ENCODE measurements at regions not wholly inside any gene's neighbourhood (a gene's known extent, or its start where the extent isn't known, plus 50 kb on each side); places are given as distances from the start of the nearest gene placed in this dataset.

GRCh38 chr18:51458861-51459260, 261.4 kb upstream of the MEX3C start:
- no peaks in the 10 kb centered on the region for H4K20me1 ChIP-seq (replicated peaks in 1 of 2; ENCODE audit: control insufficient read depth in 1 of 2, insufficient read depth in 2 of 2, low read length in 2 of 2)
- no peak overlapping the region for H2AFZ ChIP-seq (ENCODE audit: low read length)
- peaks cover 0 to 4% (median 0%) of the 10 kb centered on the region in 4 experiments; a peak in 1 of 7 replicates for H3K4me1 ChIP-seq (replicated peaks in 1 of 4; ENCODE audit: control insufficient read depth in 3 of 4, insufficient read depth in 4 of 4, low read length in 3 of 4)
- H4K5ac ChIP-seq (ENCODE audit: insufficient read length, low read depth, low read length), result no peak overlapping the region
- no peak overlapping the region for H3K56ac ChIP-seq (replicated peaks; ENCODE audit: insufficient read length, low read depth, low read length)
- H2BK15ac ChIP-seq (ENCODE audit: low read length), result no peak overlapping the region
- no peaks in the 10 kb centered on the region for H3K27me3 ChIP-seq (replicated peaks in 1 of 4; ENCODE audit: control insufficient read depth in 3 of 4, extremely low read depth in 1 of 4, insufficient read depth in 3 of 4, low read length in 3 of 4)
- H3K79me1 ChIP-seq (ENCODE audit: low read depth, low read length), result no peaks in the 10 kb centered on the region
- no peak overlapping the region for H3K4ac ChIP-seq (replicated peaks; ENCODE audit: insufficient read length, low read depth, low read length)
- no peak overlapping the region for H2BK20ac ChIP-seq (ENCODE audit: low read length)
- TF ChIP-seq KDM1A (IDR thresholded peaks at IDR 0.05; ENCODE audit: borderline replicate concordance, low read length) (no peak), E2F6 (IDR thresholded peaks at IDR 0.05) (no peak), SUZ12 (IDR thresholded peaks at IDR 0.05; ENCODE audit: low read length) (no peak)
- no peak overlapping the region for H4K8ac ChIP-seq (ENCODE audit: extremely low read depth, insufficient read depth, low read length)
- no peak overlapping the region for H3K18ac ChIP-seq (ENCODE audit: extremely low read depth, low read length)
- H3K9ac ChIP-seq (replicated peaks in 1 of 4; ENCODE audit: extremely low read depth in 1 of 4, low read depth in 3 of 4, low read length in 3 of 4), result no peak overlapping the region
- no peak overlapping the region for H2BK12ac ChIP-seq (ENCODE audit: low read depth, low read length)
- H3K4me2 ChIP-seq (ENCODE audit: insufficient read depth in 1 of 2, low read depth in 2 of 2, low read length in 2 of 2), result no peak overlapping the region
- H3K79me2 ChIP-seq (ENCODE audit: control insufficient read depth in 1 of 2, insufficient read depth in 2 of 2, low read length in 2 of 2), result no peaks in the 10 kb centered on the region
- DNase-seq (ENCODE audit: low read depth in 1 of 2, low spot score in 2 of 2) (no peak), FAIRE-seq (no peak)
- 91% methylated on average over 1 of the region's 1 CpG; no CpG with 5 or more reads in 1 of the 2 experiments for WGBS, 2 experiments (ENCODE audit: extremely low coverage in 1 of 2, insufficient coverage in 1 of 2, insufficient read length in 1 of 2, insufficient replicate concordance in 2 of 2, low coverage in 1 of 2, low lambda C conversion rate in 2 of 2, missing lambda C conversion rate in 1 of 2)
- H3K23ac ChIP-seq (ENCODE audit: insufficient read length), result no peak overlapping the region
- H2BK5ac ChIP-seq (ENCODE audit: low read depth, low read length), result no peak overlapping the region
- no peak overlapping the region for H3K27ac ChIP-seq (ENCODE audit: low read depth, low read length)
- ChIA-PET CTCF (ENCODE audit: partially characterized antibody) (no interaction called here), POLR2A (ENCODE audit: partially characterized antibody) (no interaction called here)
- no peak overlapping the region for H3K4me3 ChIP-seq (ENCODE audit: extremely low read depth in 1 of 4, insufficient read depth in 2 of 4, low read depth in 3 of 4, low read length in 4 of 4)
- no peaks in the 10 kb centered on the region for H3K9me3 ChIP-seq (ENCODE audit: insufficient read depth in 2 of 2, low read depth in 1 of 2, low read length in 1 of 2)
- no peak overlapping the region for H3K14ac ChIP-seq (ENCODE audit: insufficient read length)
- no peak overlapping the region for H2AK5ac ChIP-seq (ENCODE audit: low read depth, low read length)
- H3K36me3 ChIP-seq (ENCODE audit: control insufficient read depth in 2 of 4, insufficient read depth in 4 of 4, low read length in 3 of 4), result no peaks in the 10 kb centered on the region
- no peaks in the 10 kb centered on the region for H3K23me2 ChIP-seq (ENCODE audit: low read depth, low read length)
- H2BK120ac ChIP-seq (replicated peaks; ENCODE audit: low read depth, low read length), result no peak overlapping the region
- H4K91ac ChIP-seq (replicated peaks; ENCODE audit: insufficient read length, low read length), result no peak overlapping the region
